ENCODE measurements at regions not wholly inside any gene's neighbourhood (a gene's known extent, or its start where the extent isn't known, plus 50 kb on each side); places are given as distances from the start of the nearest gene placed in this dataset.

GRCh38 chr20:39766333-39766732, 804.2 kb downstream of the DHX35 start:
- no peak for ATAC-seq
- no peak for TF ChIP-seq ZNF462 (CRISPR knock-in tag; IDR thresholded peaks at IDR 0.05)
- no peak for TF ChIP-seq JUNB (IDR thresholded peaks at IDR 0.05; ENCODE audit: unreplicated experiment)
- TF ChIP-seq CREB1 (CRISPR knock-in tag; IDR thresholded peaks at IDR 0.05; ENCODE audit: low read depth): no peak
- TF ChIP-seq POLR2AphosphoS5 (IDR thresholded peaks at IDR 0.05; ENCODE audit: low read depth): no peak
- TF ChIP-seq NANOG (IDR thresholded peaks at IDR 0.05; ENCODE audit: borderline replicate concordance): no peak
- no peak for TF ChIP-seq STAT1 (IDR thresholded peaks at IDR 0.05; ENCODE audit: unreplicated experiment)
- TF ChIP-seq ETS1 (IDR thresholded peaks at IDR 0.05): no peak
- TF ChIP-seq, protein P1, sequence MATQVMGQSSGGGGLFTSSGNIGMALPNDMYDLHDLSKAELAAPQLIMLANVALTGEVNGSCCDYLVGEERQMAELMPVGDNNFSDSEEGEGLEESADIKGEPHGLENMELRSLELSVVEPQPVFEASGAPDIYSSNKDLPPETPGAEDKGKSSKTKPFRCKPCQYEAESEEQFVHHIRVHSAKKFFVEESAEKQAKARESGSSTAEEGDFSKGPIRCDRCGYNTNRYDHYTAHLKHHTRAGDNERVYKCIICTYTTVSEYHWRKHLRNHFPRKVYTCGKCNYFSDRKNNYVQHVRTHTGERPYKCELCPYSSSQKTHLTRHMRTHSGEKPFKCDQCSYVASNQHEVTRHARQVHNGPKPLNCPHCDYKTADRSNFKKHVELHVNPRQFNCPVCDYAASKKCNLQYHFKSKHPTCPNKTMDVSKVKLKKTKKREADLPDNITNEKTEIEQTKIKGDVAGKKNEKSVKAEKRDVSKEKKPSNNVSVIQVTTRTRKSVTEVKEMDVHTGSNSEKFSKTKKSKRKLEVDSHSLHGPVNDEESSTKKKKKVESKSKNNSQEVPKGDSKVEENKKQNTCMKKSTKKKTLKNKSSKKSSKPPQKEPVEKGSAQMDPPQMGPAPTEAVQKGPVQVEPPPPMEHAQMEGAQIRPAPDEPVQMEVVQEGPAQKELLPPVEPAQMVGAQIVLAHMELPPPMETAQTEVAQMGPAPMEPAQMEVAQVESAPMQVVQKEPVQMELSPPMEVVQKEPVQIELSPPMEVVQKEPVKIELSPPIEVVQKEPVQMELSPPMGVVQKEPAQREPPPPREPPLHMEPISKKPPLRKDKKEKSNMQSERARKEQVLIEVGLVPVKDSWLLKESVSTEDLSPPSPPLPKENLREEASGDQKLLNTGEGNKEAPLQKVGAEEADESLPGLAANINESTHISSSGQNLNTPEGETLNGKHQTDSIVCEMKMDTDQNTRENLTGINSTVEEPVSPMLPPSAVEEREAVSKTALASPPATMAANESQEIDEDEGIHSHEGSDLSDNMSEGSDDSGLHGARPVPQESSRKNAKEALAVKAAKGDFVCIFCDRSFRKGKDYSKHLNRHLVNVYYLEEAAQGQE (IDR thresholded peaks at IDR 0.05; ENCODE audit: unreplicated experiment): no peak
- TF ChIP-seq CTCF (conservative IDR thresholded peaks at IDR 0.05; ENCODE audit: low read depth in 2 of 2): no peak
- TF ChIP-seq ZNF114 (CRISPR knock-in tag; IDR thresholded peaks at IDR 0.05): no peak
- TF ChIP-seq EZH2phosphoT487 (IDR thresholded peaks at IDR 0.05; ENCODE audit: unreplicated experiment): no peak
- no peak for TF ChIP-seq ZNF331 (CRISPR knock-in tag; IDR thresholded peaks at IDR 0.05; ENCODE audit: low read depth)
- TF ChIP-seq EZH2 (IDR thresholded peaks at IDR 0.05; ENCODE audit: low read depth, unreplicated experiment): no peak

More at GRCh38 chr20:39766333-39766732, 804.2 kb downstream of the DHX35 start:
- Histone ChIP-seq H3K9me2 (ENCODE audit: insufficient read depth) (no peaks in the 10 kb centered on the region; the same call in 1 of the 2 replicates), H3K36me3 (ENCODE audit: insufficient read depth) (no peaks in the 10 kb centered on the region), H3K27ac (ENCODE audit: low read depth) (no peak overlapping the region), H3F3A (replicated peaks; ENCODE audit: low read depth) (no peaks in the 10 kb centered on the region), H3K27me3 (ENCODE audit: insufficient read depth) (no peaks in the 10 kb centered on the region), H3K79me2 (replicated peaks; ENCODE audit: insufficient read depth) (no peaks in the 10 kb centered on the region), H3K4me1 (ENCODE audit: insufficient read depth) (peaks cover 5% of the 10 kb centered on the region; the same call in 1 of the 2 replicates), H3K4me2 (no peak overlapping the region), H2AFZ (no peak overlapping the region), H4K20me1 (replicated peaks; ENCODE audit: insufficient read depth) (no peaks in the 10 kb centered on the region), H3K4me3 (no peak overlapping the region)
- peaks cover 9% of the 10 kb centered on the region; the same call in 1 of the 3 replicates for H3K9me3 Mint-ChIP-seq
- H3K4me3 Mint-ChIP-seq: no peak overlapping the region
- peaks cover 3% of the 10 kb centered on the region for H3K27me3 Mint-ChIP-seq (ENCODE audit: insufficient read depth, low read depth, poor library complexity)
- no peak for DNase-seq (ENCODE audit: low spot score)
- no peak overlapping the region for H3K27ac Mint-ChIP-seq
- peaks cover 5% of the 10 kb centered on the region; the same call in 2 of the 3 replicates for H3K4me1 Mint-ChIP-seq
- peaks cover 3% of the 10 kb centered on the region; the same call in 2 of the 3 replicates for H3K36me3 Mint-ChIP-seq (ENCODE audit: low read depth)
